ENCODE measurements at regions not wholly inside any gene's neighbourhood (a gene's known extent, or its start where the extent isn't known, plus 50 kb on each side); places are given as distances from the start of the nearest gene placed in this dataset.

GRCh38 chr6:15995493-15995892 is 133.4 kb upstream of the MYLIP start:
- TF ChIP-seq CTCF (IDR thresholded peaks at IDR 0.05; ENCODE audit: low read depth, low read length) (no peak), EZH2phosphoT487 (IDR thresholded peaks at IDR 0.05; ENCODE audit: low read depth) (no peak)
